Astrocyte (in vitro differentiated cells and primary cell): ENCODE measurements at regions not wholly inside any gene's neighbourhood (a gene's known extent, or its start where the extent isn't known, plus 50 kb on each side); places are given as distances from the start of the nearest gene placed in this dataset.

ENCODE experiments used
- DNase-seq: peaks from one replicate; pipeline ENCODE4 v3.0.0-alpha.2; 2010; ENCODE audit warnings: low read depth
- FAIRE-seq: peaks from 2 replicates; lab custom pipeline; 2011; peaks lifted over from hg19 to GRCh38; lab: Jason Lieb, UNC
- H2AFZ ChIP-seq: 2 replicates; pipeline ENCODE4 v1.6.0; 2012; ENCODE audit warnings: low read depth, low read length, inconsistent platforms
- H3K27ac ChIP-seq: 2 replicates; pipeline ENCODE4 v1.5.1; 2011; ENCODE audit warnings: low read depth, low read length, inconsistent platforms
- H3K27me3 ChIP-seq: 2 replicates; pipeline ENCODE4 v1.6.0; 2011; ENCODE audit warnings: low read length, inconsistent platforms; ENCODE audit not compliant: insufficient read depth
- H3K36me3 ChIP-seq: 2 replicates; pipeline ENCODE4 v1.5.1; 2011; ENCODE audit warnings: low read length, inconsistent platforms; ENCODE audit not compliant: insufficient read depth
- H3K4me1 ChIP-seq: 2 replicates; pipeline ENCODE4 v1.5.1; 2011; ENCODE audit warnings: low read length, inconsistent platforms; ENCODE audit not compliant: insufficient read depth
- H3K4me2 ChIP-seq: 2 replicates; pipeline ENCODE4 v1.6.0; 2012; ENCODE audit warnings: low read length, inconsistent platforms
- H3K4me3 ChIP-seq: 2 replicates; pipeline ENCODE4 v1.5.1; 2011; ENCODE audit warnings: low read depth, mild to moderate bottlenecking, low read length, inconsistent platforms; ENCODE audit not compliant: insufficient read depth
- H3K79me2 ChIP-seq: 2 replicates; pipeline ENCODE4 v1.6.0; 2012; ENCODE audit warnings: mild to moderate bottlenecking, low read length, inconsistent platforms; ENCODE audit not compliant: insufficient read depth
- H3K9ac ChIP-seq: 2 replicates; pipeline ENCODE4 v1.6.0; 2012; ENCODE audit warnings: mild to moderate bottlenecking, low read length, inconsistent platforms
- H3K9me3 ChIP-seq: 2 replicates; pipeline ENCODE4 v1.5.1; 2012; ENCODE audit warnings: low read depth, mild to moderate bottlenecking, low read length, inconsistent platforms; ENCODE audit not compliant: insufficient read depth
- H4K20me1 ChIP-seq: 2 replicates; pipeline ENCODE4 v1.6.0; 2012; ENCODE audit warnings: low read length, inconsistent platforms; ENCODE audit not compliant: insufficient read depth
- H3K27ac Mint-ChIP-seq: one replicate; pipeline ENCODE4 v1.8.0; 2021; ENCODE audit warnings: mild to moderate bottlenecking, mixed read lengths; ENCODE audit not compliant: unreplicated experiment
- H3K27me3 Mint-ChIP-seq: one replicate; pipeline ENCODE4 v1.8.0; 2021; ENCODE audit warnings: low read depth, mixed read lengths; ENCODE audit not compliant: unreplicated experiment
- H3K36me3 Mint-ChIP-seq: one replicate; pipeline ENCODE4 v1.8.0; 2021; ENCODE audit warnings: low read depth, mixed read lengths; ENCODE audit not compliant: unreplicated experiment
- H3K4me1 Mint-ChIP-seq: one replicate; pipeline ENCODE4 v1.8.0; 2021; ENCODE audit warnings: low read depth, mixed read lengths; ENCODE audit not compliant: unreplicated experiment
- H3K4me3 Mint-ChIP-seq: one replicate; pipeline ENCODE4 v1.8.0; 2021; ENCODE audit warnings: mild to moderate bottlenecking, moderate library complexity, mixed read lengths; ENCODE audit not compliant: unreplicated experiment
- H3K9me3 Mint-ChIP-seq: one replicate; pipeline ENCODE4 v1.8.0; 2021; ENCODE audit warnings: mild to moderate bottlenecking, mixed read lengths; ENCODE audit not compliant: unreplicated experiment
- EZH2 ChIP-seq: IDR thresholded peaks from 2 replicates; pipeline ENCODE4 v1.6.1; 2012; ENCODE audit warnings: mild to moderate bottlenecking, low read length, inconsistent platforms; ENCODE audit not compliant: insufficient read depth
- TF ChIP-seq, protein P1 (sequence below): IDR thresholded peaks from 2 replicates; pipeline ENCODE4 v1.5.1; 2011; ENCODE audit warnings: low read depth, mild to moderate bottlenecking, inconsistent platforms, low read length, moderate library complexity; ENCODE audit not compliant: insufficient read depth

DNA sequence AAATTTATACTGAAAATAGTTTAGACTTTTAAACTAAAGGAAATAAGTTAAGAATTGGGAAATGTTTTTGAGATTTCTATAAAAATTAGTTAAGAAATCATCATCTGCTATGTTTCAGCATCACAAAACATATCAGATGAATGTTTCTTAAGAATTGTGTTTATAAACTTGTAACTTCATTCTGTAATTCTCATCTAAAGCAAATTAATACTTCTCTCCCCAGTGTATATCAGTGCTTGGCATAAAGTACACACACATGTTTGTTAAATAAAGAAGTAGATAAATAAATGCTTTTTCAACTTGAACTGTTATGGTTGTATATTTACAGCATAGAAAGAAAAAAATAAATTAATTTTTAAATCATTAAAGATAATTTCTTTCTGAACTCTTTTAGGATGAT lies 245.9 kb upstream of the SLITRK3 start:
- Histone ChIP-seq H3K9me3 (no peaks in the 10 kb centered on the region), H3K27me3 (no peaks in the 10 kb centered on the region), H3K79me2 (no peaks in the 10 kb centered on the region), H3K9ac (no peak overlapping the region), H4K20me1 (no peaks in the 10 kb centered on the region), H3K4me3 (no peak overlapping the region), H2AFZ (no peak overlapping the region), H3K36me3 (no peaks in the 10 kb centered on the region), H3K4me1 (no peaks in the 10 kb centered on the region), H3K4me2 (no peak overlapping the region), H3K27ac (no peak overlapping the region)
- H3K27ac Mint-ChIP-seq: no peak overlapping the region
- no peak for FAIRE-seq
- TF ChIP-seq, protein P1, sequence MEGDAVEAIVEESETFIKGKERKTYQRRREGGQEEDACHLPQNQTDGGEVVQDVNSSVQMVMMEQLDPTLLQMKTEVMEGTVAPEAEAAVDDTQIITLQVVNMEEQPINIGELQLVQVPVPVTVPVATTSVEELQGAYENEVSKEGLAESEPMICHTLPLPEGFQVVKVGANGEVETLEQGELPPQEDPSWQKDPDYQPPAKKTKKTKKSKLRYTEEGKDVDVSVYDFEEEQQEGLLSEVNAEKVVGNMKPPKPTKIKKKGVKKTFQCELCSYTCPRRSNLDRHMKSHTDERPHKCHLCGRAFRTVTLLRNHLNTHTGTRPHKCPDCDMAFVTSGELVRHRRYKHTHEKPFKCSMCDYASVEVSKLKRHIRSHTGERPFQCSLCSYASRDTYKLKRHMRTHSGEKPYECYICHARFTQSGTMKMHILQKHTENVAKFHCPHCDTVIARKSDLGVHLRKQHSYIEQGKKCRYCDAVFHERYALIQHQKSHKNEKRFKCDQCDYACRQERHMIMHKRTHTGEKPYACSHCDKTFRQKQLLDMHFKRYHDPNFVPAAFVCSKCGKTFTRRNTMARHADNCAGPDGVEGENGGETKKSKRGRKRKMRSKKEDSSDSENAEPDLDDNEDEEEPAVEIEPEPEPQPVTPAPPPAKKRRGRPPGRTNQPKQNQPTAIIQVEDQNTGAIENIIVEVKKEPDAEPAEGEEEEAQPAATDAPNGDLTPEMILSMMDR: no peak
- no peak for TF ChIP-seq EZH2
- peaks cover 3% of the 10 kb centered on the region for H3K4me1 Mint-ChIP-seq
- H3K4me3 Mint-ChIP-seq: no peak overlapping the region
- no peaks in the 10 kb centered on the region for H3K9me3 Mint-ChIP-seq
- H3K27me3 Mint-ChIP-seq: no peaks in the 10 kb centered on the region
- DNase-seq: no peak
- H3K36me3 Mint-ChIP-seq: no peaks in the 10 kb centered on the region

- no peaks in the 10 kb centered on the region for H3K79me2 ChIP-seq
Measured at GRCh38 chr3:165440380-165440779, 244.2 kb upstream of the SLITRK3 start.

GRCh38 chr3:165439765-165440164 lies 243.6 kb upstream of the SLITRK3 start:
- Histone ChIP-seq H3K27ac (no peak overlapping the region), H3K9ac (no peak overlapping the region), H3K9me3 (no peaks in the 10 kb centered on the region), H4K20me1 (no peaks in the 10 kb centered on the region), H3K4me2 (no peak overlapping the region), H3K4me3 (no peak overlapping the region), H3K79me2 (no peaks in the 10 kb centered on the region), H3K36me3 (no peaks in the 10 kb centered on the region), H3K27me3 (no peaks in the 10 kb centered on the region), H3K4me1 (no peaks in the 10 kb centered on the region), H2AFZ (no peak overlapping the region)
- Mint-ChIP-seq H3K9me3 (no peaks in the 10 kb centered on the region), H3K27me3 (no peaks in the 10 kb centered on the region), H3K4me3 (no peak overlapping the region), H3K36me3 (no peaks in the 10 kb centered on the region), H3K4me1 (peaks cover 3% of the 10 kb centered on the region), H3K27ac (peak overlapping the region; percentile 36)
- FAIRE-seq (no peak), DNase-seq (no peak)
- TF ChIP-seq, protein P1: no peak
- no peak for TF ChIP-seq EZH2

More at GRCh38 chr3:165440380-165440779, 244.2 kb upstream of the SLITRK3 start:
- Histone ChIP-seq H3K4me1 (no peaks in the 10 kb centered on the region), H2AFZ (no peak overlapping the region), H3K4me3 (no peak overlapping the region), H3K27me3 (no peaks in the 10 kb centered on the region), H3K27ac (no peak overlapping the region), H3K36me3 (no peaks in the 10 kb centered on the region), H3K4me2 (no peak overlapping the region), H3K9me3 (no peaks in the 10 kb centered on the region), H3K9ac (no peak overlapping the region), H4K20me1 (no peaks in the 10 kb centered on the region)
- TF ChIP-seq EZH2: no peak
- TF ChIP-seq, protein P1: no peak
- H3K4me3 Mint-ChIP-seq: no peak overlapping the region
- H3K9me3 Mint-ChIP-seq: no peaks in the 10 kb centered on the region
- FAIRE-seq (no peak), DNase-seq (no peak)
- no peak overlapping the region for H3K27ac Mint-ChIP-seq
- H3K36me3 Mint-ChIP-seq: no peaks in the 10 kb centered on the region
- peaks cover 3% of the 10 kb centered on the region for H3K4me1 Mint-ChIP-seq
- no peaks in the 10 kb centered on the region for H3K27me3 Mint-ChIP-seq
